Hypothalamus (tissue), 51 donors: ENCODE measurements at regions not wholly inside any gene's neighbourhood (a gene's known extent, or its start where the extent isn't known, plus 50 kb on each side); places are given as distances from the start of the nearest gene placed in this dataset.

Experiments
- DNase-seq, 51 donors: peaks; one replicate each; lab custom pipeline; 2025; lab: John Stamatoyannopoulos, UW

DNA sequence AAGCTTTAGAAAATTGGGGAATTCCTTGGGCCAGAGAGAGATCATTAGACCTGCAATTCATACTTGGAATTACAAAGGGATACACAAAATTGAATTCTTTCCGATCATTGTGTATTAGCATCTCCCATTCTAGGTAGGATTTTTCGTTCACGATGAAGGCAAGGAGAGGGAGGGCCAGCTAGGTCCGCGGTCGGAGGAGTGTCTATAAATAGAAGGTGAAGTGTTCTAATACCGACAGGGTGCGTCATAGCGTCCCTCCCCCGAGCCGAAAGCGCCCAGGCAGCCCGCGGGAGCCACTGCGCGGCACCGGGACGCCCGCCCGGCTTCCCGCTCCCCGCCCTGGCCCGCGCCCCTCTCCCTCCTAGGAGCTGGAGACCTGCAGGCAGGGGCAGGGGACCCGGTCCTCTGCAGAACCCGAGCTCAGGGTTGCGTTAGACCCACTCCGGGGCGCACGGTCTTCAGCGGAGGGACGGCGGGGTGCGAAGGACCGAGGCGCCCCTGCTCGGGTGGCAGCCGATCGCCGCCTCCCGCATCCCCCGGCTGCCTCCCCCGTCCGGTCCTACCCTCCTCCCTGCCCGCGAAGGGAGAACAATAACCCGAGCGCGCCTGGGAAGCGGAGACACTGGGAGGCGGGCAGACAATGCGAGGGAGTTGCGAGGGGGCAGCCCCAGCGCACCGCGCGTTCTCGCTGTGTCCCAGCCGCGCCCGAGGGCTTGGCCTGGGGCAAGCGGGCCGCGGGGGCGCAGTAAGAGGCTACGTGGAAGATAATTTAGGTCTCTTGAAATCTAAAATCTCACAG is 114.2 kb upstream of the SERTAD2 start:
- DNase-seq, result peak in 50 of 51 donors; percentile 42 to 95 (median 78)

DNA sequence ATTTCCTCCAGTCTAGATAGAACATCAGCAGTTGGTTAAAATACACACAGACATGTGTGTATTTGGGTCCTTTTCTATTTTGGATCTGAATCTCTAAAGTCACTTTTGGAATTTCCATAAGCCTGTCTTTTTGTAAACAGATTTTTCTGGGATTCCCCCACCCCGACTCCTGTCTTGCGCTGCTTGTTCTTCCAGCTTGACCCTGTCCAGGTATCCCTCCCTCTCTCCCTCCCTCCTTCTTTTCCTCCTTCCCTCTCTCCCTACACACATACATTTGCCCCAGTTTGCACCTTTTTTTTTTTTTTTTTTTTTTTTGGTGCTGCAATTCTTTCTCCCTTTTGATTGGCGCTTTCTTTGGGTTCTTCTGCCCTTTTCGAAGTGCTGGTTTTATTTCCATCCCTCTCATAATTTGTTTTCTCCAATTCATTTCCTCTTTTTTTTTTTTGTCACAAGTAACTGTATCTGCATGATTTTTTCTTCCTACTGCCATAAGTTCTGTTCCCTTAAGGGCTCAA is 114.8 kb upstream of the SERTAD2 start:
- DNase-seq, result no peak

DNA sequence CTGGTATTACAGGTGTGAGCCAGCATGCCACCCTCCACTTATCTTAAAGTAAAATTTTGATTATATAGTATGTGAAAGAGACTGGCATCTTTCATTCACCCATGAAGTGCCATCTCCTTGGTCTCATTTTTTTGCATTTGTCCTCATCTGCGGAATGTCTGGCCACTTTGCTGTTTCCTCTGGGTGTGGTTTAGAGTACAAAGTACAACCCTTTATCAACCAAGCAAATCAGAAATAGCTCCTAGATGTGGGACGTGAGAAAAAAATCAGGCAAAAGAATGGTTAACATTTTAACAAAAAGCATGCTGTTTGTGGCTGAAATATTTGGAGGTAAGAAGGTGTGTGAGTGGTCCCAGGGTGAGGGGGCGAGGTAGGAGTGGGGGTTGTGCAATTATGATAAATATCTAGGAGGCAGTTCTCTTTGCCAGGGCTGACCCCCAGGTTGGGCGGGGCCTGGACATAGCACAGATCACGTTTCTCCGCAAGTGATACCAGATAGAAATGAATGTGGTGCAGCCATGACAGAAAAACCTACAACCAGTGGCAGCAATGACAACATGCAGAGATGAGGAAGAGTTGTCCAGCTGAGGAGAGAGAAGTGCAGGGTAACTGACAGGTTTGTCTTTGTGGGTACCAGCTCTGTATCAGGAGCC is 115.8 kb upstream of the SERTAD2 start:
- no peak for DNase-seq

DNA sequence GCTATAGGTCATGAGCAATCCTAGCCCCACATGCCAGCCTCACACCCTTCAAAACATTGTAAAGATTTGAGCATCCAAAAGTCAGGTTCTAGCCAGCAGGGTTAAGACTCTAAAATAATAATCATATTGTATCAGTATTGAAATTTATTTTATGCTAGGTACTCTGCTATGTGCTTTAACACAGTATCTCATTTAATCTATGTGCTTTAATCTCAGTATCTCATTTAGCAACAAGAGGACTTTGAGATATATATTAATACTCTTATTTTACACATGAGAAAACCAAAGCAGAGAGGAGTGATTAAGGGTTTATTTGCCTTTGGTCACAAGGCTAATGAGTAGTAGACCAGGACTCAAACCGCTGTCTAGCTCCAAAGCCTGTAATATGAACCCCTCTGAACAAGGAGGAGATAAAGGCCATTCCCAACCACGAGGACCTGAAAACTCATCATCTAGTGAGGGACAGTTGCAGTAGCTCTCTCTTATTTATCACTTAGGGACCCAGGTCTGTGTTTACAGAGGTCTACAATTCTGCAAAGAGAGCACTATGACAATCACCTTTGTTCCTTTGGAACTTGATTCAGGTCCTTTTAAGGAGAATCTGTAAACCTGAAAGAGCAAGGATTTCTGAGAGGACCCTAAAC is 116.5 kb upstream of the SERTAD2 start:
- DNase-seq, result no peak

DNA sequence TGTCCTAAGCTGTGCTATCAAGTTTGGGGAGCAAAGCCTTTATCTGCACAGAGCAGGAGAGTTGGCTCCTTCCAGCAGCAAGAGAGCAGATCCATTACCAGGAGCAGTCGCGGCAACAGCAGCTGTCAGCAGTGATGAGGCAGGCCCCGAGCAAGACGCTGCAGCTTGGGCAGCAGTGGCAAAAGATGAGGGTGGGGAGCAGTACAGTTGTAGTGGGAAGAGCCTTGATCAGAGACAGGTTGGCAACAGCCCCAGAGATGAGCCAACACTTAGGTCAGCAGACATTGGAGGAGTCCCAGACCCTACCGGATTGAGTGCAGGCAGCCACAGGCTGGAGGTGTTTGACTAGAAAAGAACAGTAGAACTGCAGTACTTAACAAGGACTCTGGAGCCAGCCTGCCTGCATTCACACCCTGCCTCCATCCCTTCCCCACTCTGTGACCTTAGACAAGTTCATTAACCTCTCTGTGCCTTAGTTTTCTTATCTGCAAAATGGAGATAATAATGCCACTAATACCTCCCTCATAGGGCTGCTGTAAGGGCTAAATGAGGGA is 117.1 kb upstream of the SERTAD2 start:
- peak in 1 of 51 donors; percentile 31 for DNase-seq

DNA sequence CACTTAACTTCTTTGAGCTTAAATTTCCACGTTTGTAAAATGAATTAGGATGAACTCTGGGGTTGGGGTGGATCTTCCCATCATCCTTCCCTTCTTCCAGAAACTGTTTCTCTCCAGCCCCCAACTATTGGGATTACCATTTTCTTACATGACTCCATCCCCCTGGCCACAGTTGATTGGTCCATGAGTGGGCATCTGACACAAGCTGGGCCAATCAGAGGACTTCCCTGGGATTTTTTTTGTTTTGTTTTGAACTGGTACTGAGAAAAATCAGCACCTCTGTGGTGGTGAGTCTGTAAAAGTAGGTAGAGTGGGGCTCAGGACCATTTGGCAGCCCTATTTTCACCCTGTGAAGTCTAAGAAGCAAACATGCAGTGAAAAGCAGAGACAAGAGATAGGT is 118.0 kb upstream of the SERTAD2 start:
- DNase-seq, result no peak

DNA sequence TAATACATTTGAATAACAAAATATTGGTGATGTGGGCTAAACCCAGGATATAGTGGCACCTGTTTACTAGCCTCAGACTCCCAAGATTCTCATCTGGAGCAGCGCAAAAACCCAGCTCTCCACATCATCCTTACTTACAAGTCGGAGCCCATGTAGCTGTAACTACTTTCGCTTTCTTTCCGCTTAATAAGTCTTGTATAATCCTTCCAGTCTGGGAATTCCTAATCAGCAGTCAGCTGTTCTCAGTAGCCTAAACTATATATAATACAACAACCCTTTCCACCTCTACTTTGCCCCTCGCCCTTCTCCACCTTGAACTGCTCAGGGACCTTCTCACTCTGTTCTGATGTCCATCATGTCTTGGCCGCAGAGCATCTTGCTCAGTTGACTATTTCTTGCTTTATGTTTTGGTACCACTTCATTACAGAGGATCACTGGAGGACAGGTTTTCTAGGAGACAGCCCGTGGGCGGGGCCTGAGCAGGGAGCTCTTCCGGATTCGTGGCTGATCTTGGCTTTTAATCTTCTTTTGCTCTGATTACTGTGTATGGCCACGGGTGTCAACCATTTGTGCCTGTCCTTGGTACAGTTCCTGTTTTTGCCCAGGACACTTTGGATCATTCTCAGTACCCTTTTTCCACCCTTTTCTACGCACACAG is 119.9 kb upstream of the SERTAD2 start:
- DNase-seq, result no peak

DNA sequence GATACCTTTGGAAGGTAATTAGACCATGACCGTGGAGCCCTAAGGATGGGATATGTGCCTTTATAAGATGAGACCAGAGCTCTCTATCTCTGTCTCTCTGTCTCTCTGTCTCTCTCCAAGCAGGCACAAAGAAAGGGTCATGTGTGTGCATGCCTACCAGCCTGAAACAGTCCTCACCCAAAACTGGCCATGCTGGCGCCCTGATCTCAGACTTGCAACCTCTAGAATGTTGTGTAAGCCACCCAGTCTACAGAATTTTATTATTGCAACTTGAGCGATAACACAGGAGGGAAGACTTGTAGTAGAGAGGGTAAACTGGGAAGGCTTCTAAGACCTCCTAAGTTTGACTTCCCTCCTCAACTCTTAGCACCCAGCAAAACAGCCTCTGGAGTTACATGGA is 124.1 kb upstream of the SERTAD2 start:
- DNase-seq, result no peak

DNA sequence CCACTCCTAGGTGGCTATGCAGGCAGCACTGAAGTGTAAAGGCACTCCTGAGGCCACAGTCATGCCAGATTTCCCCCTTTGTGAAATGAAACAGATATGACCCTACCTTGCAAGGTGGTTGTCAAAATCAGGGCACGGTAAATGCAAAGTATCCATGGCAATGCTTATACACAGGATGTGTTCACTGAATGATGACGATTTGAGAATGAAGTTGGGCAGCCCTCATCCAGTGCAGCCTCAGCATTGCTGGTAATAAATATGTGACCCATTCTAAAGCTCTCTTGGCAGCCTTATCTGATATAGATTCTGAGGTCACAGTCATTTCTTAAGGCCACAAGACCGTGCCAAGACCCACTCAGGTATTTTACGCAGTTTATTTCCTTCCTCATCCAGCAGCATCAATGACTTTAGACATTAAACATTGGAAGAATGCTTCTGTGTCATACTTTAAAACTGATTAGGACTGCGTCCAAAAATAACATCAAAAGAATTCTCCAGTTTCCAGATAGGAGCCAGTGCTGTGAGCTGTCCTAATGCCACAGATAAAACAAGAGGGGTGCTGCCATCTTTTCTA is 125.5 kb upstream of the SERTAD2 start:
- no peak for DNase-seq

DNA sequence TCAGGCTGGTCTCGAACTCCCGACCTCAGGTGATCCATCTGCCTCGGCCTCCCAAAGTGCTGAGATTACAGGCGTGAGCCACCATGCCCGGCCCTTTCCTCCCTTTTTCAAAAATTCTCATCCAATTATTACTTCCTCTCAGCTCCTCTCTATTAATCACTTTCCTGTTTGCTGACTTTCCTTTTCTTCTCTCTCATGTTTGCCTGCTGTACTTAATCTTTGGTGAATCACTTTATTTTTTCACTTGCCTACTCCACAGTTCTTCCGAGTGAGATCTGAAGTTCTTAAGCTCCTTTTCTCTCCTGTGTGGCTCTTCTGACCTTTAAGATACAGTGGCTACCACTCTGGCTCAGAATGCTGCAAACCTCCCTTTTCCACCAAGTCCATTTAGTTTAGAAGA is 126.3 kb upstream of the SERTAD2 start:
- DNase-seq, result no peak

DNA sequence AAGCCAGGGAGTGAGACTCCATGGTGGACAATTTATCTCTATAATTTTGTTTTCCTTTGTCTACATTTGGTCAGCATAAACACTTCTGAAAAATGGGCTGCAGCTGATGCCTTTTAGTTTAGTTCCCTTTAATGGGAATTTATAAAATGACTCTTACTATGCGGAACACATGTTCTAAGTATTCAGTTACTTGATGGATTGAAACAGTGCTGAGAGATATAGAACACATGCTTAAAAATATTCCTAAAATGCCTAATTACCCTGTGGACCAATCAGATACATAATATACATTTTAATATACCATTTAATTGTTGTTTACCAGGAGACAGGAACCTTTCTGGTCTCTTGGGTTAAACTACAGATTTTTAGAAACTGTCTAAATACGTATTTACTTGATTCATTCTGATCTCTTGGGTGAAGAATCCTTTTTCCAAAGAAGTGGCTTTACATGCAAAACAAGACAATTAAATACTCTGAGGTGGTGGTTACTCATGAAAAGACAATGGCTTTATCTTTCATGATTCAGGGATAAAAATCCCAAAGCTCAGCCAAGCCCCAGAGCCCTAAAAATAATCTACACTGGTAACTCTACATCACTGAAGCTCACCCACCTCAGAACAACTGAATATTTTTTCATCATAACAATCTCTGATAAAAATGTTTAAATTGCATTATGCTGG is 128.1 kb upstream of the SERTAD2 start:
- DNase-seq, result no peak

DNA sequence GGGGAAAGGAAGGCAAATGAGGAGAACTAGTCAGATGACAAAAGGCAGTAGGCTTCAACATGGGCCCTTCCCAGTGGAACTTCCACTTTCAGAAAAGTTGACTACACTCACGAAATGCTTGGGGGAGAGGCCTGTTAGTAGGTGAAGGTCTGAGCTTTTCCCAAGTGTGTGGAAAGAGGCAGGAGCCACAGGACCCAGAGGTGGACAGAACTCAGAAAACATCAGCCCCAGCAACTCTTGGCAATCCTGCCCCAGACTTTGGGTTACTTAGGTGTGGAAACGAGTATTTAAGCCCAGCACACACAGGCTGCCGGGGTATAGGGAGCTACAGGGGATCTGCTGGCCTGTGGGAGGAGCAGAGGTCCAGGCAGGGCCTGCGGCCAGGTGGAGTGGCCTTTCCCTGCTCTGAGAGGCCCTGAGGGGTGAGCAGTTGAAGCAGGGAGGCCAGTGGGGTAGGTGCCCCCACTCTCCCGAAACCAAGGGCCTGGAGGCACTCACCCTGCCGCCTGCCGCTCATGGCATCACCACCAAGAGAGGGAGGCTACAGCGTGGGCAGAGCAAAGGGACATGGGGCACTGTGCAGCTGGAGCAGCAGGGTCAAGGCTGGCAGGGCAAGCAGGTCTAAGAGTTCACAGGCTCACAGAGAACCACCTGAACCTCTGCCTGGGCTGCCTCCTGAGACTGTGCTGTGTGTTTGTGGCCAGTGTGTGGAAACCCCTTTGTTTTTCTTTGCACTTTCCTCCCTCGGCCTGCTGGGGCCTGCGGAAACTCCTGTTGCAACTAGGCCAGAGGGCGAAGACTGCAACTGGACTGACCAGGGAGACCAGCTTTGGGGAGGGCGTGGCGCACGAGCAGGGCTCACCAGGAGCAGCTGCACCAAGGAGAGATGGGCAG is 130.7 kb upstream of the SERTAD2 start:
- no peak for DNase-seq

DNA sequence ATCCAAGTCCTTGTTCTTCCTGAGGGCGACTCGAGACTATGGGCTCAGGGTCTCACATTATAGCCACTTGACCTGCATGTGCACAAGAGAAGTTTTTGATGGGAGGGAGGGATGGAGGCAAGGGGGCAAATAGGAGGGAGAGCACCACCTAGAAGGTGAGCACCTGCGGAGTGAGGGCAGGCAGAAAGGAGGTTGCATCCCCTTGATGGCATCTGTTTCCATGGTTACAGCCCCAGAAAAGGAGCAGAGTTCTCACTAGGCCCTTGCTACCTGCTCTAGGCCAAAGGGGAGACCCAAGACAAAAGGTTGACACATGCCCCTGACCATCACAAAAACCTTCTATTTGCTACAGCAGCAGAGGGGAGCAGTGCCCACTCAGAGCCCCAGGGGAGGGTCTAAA is 131.5 kb upstream of the SERTAD2 start:
- no peak for DNase-seq

DNA sequence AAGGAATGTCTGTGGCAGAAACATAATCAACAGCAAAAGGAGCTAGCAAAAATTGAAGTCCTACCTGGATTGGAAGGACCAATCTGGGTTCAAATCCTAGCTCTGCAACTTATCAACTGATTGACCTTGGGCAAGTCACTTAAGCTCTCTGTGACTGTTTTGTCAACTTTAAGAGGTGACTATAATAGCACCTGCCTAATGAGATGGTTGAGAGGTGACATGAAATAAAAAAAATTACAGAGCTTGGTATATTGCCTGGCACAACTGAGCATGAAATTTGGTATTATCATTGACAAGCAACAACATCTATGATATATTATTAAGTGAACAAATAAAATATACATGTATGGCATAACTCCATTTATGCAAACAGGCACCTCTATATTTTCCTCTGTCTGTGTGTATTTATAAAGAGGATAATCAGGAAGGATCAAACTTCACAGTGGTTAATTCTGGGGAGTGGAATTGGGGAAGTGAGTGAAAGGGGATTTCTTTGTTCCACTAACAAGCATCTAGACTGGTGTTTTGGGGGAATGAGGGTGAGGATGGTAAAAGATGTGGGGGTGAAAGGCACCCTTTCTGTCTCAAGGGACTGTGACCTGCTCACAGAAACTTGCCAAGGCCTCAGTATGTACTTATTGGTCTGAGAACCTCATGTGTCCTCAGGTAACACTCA is 132.8 kb upstream of the SERTAD2 start:
- DNase-seq, result no peak

DNA sequence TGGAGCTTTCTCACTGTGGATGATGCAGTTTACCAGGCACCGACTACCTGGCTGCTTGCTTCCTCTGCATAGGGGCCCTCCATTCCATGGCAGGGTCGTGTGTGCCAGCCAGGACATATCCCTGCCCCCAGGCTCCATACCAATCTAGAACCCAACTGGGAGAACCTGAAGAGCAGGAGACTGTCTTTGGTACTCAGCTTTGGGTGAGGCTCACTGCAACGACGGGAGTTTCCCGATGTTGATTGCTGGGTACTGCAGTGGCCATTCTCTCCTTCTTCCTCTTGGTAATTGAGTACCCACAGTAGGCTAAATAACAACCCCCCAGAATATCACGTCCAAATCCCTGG is 133.3 kb upstream of the SERTAD2 start:
- no peak for DNase-seq

DNA sequence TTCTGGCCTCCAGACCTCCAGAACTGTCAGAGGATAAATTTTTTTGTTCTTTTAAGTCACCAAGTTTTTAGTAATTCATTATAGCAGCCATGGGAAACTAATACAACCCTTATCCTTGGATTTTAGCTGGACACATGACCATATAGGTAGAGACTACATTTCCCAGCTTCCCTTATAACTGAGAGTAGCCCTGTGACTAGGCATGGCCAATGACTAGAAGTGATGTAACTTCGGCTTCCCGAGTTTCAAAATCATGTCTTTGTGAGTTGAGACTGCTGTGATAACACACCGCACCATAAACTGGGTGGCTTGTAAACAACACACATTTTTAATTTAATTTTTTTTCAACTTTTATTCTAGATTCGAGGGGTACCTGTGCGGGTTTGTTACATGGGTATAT is 134.0 kb upstream of the SERTAD2 start:
- DNase-seq, result no peak

DNA sequence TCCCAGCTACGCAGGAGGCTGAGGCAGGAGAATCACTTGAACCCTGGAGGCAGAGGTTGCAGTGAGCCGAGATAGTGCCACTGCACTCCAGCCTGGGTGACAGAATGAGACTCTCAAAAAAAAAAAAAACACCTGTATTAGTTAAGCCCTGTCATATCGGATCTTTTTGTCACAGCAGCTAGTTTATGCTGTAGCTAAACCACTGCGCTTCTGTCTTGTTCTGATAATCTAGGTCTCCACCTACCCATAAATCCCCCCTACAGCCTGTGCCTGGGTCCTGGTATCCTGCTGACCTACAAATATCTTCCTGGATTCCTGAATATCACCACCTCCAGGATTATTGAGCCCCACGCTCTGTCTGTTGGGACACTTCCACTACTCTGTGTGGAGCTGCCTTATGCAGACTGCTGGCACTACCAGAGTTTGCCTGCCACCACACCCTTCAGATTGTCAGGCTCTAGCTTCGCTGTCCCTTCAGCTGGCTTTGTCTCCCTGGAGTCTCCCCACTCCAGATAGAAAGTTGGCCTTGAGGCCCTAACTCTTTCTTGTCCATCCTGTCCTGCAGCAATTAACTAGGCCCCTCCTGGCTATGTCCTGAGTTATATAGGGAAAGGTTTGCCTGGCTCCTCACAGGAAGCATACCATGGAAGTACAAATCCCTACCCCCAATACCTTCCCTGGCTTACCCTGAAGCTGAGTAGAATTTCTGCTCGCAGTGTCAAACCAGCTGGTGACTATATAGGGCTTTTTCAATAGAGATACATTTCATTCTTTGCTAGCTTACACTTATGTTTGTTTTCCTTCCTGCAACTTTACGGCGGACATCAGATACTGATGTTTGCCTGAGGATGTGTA is 136.0 kb upstream of the SERTAD2 start:
- DNase-seq, result no peak
